Heart left ventricle (tissue), 13 donors: ENCODE measurements at regions not wholly inside any gene's neighbourhood (a gene's known extent, or its start where the extent isn't known, plus 50 kb on each side); places are given as distances from the start of the nearest gene placed in this dataset.

Source experiments
- CTCF ChIP-seq, 12 donors: fragments of 200-600 bp; sonication (generic) in 4 of 12; IDR thresholded peaks; one replicate each; pipeline versions ENCODE4 v1.5.0 to v1.8.0; 2018 to 2022; ENCODE audit warnings: antibody characterized with exemption in 12 of 12, mild to moderate bottlenecking in 5 of 12
- POLR2A ChIP-seq, 2 donors: fragments of 450-650 bp; IDR thresholded peaks; one replicate each; pipeline ENCODE4 v1.6.1; 2017; ENCODE audit warnings: antibody characterized with exemption in 2 of 2, mild to moderate bottlenecking in 2 of 2, moderate library complexity in 2 of 2
- donor health status: ischemic (EF 13 %, LVEDD 7.1; RV severe dilation, severe dysfunction).
- donor health status: DM: no; HTN: yes; CAD: no.
- donor health status: DM: no; HTN: no; CAD: no.
- donor health status: ischemic (EF 25% LVEDD 6.9; RV normal size, moderate dysfunction).
- donor health status: ischemic (EF 25% LVEDD 5.7; RV mildly dilated, moderate dysfunction).
- donor health status: ischemic (EF 35%, LVEDD 5.7; RV mildly dilated, moderate dysfunction).
- donor health status: nonischemic (EF 11% LVEDD 7.7; RV severe dilation, severe dysfunction).
- donor health status: DM: yes; HTN: yes; CAD: no.
- donor health status: PGD.
- donor health status: ischemic (EF 29% LVEDD 5.4; RV normal size, mild dysfunction).
- donor health status: nonischemic (EF 23%, LVEDD 6.1; RV moderate dilation, normal function).

- no peak for TF ChIP-seq POLR2A (IDR thresholded peaks at IDR 0.05)
- no peak for TF ChIP-seq CTCF (IDR thresholded peaks at IDR 0.05)
Observed at GRCh38 chr22:27168681-27169080, 511.3 kb downstream of the MIAT start.
